C4-2B (cell line): ENCODE measurements at regions not wholly inside any gene's neighbourhood (a gene's known extent, or its start where the extent isn't known, plus 50 kb on each side); places are given as distances from the start of the nearest gene placed in this dataset.

Source experiments
- ZFX ChIP-seq: fragments of 450-650 bp; IDR thresholded peaks from 2 replicates; pipeline ENCODE4 v1.6.1; 2017
- TF ChIP-seq, protein P1 (sequence below): fragments of 450-650 bp; conservative IDR thresholded peaks from 2 replicates; pipeline ENCODE4 v1.5.1; 2017; ENCODE audit warnings: mild to moderate bottlenecking

DNA sequence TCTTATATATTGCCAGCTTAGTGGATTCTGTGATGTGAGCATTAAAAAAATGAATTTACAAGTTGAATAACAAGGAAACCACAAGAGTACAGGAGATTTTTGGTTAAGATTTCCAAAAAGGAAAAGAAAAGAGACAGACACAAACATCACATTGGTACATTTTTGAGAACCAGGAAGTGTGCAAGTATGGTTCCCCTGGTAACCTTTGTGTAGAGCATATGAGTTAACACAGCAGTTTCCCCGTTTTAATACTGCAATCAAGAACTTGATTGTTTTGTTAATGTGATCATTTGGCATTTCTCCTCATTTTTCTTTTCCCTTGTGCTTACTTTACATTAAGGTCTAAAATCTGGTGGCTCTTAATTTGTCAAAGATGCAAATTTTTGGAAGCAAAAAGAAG lies 490.4 kb upstream of the ATP2B1 start:
- TF ChIP-seq, protein P1, sequence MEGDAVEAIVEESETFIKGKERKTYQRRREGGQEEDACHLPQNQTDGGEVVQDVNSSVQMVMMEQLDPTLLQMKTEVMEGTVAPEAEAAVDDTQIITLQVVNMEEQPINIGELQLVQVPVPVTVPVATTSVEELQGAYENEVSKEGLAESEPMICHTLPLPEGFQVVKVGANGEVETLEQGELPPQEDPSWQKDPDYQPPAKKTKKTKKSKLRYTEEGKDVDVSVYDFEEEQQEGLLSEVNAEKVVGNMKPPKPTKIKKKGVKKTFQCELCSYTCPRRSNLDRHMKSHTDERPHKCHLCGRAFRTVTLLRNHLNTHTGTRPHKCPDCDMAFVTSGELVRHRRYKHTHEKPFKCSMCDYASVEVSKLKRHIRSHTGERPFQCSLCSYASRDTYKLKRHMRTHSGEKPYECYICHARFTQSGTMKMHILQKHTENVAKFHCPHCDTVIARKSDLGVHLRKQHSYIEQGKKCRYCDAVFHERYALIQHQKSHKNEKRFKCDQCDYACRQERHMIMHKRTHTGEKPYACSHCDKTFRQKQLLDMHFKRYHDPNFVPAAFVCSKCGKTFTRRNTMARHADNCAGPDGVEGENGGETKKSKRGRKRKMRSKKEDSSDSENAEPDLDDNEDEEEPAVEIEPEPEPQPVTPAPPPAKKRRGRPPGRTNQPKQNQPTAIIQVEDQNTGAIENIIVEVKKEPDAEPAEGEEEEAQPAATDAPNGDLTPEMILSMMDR, result no peak
- no peak for TF ChIP-seq ZFX
